ENCODE measurements at regions not wholly inside any gene's neighbourhood (a gene's known extent, or its start where the extent isn't known, plus 50 kb on each side); places are given as distances from the start of the nearest gene placed in this dataset.

- no peak for DNase-seq (ENCODE audit: low read depth)
Observed at GRCh38 chr9:14962193-14962882, 52.1 kb upstream of the FREM1 start.

GRCh38 chr9:14961372-14962068, 51.3 kb upstream of the FREM1 start:
- DNase-seq (ENCODE audit: low read depth): no peak

GRCh38 chr9:14960881-14961280, 50.7 kb upstream of the FREM1 start:
- DNase-seq (ENCODE audit: low read depth): no peak
